HG03095 (cell line): ENCODE measurements at regions not wholly inside any gene's neighbourhood (a gene's known extent, or its start where the extent isn't known, plus 50 kb on each side); places are given as distances from the start of the nearest gene placed in this dataset.

Experiments used
- ATAC-seq: cut with Tn5 transposase; IDR thresholded peaks from one replicate; pipeline ENCODE4 v1.9.1; 2021; ENCODE audit warnings: moderate library complexity; ENCODE audit not compliant: unreplicated experiment

- no peak for ATAC-seq
These were observed 108.7 kb upstream of the OTX2 start for GRCh38 chr14:56918849-56919574.

GRCh38 chr14:56905282-56905681, 95.0 kb upstream of the OTX2 start:
- ATAC-seq, result no peak

GRCh38 chr14:56903304-56903969, 93.2 kb upstream of the OTX2 start:
- ATAC-seq, result no peak

GRCh38 chr14:56902385-56902784, 92.1 kb upstream of the OTX2 start:
- no peak for ATAC-seq

- ATAC-seq, result no peak
These were observed 90.4 kb upstream of the OTX2 start for GRCh38 chr14:56900726-56901125.

- ATAC-seq, result no peak
These were observed 89.5 kb upstream of the OTX2 start for GRCh38 chr14:56899829-56900228.

GRCh38 chr14:56896922-56897321, 86.6 kb upstream of the OTX2 start:
- ATAC-seq, result no peak

GRCh38 chr14:56896231-56896630, 86.0 kb upstream of the OTX2 start:
- no peak for ATAC-seq

GRCh38 chr14:56895154-56895553, 84.9 kb upstream of the OTX2 start:
- ATAC-seq, result no peak

GRCh38 chr14:56894591-56894991, 84.3 kb upstream of the OTX2 start:
- ATAC-seq, result no peak

- no peak for ATAC-seq
These were observed 82.7 kb upstream of the OTX2 start for GRCh38 chr14:56892959-56893358.

- ATAC-seq, result no peak
These were observed 80.9 kb upstream of the OTX2 start for GRCh38 chr14:56891226-56891625.

GRCh38 chr14:56889705-56890104, 79.4 kb upstream of the OTX2 start:
- ATAC-seq, result no peak

- ATAC-seq, result no peak
These were observed 78.0 kb upstream of the OTX2 start for GRCh38 chr14:56888274-56888673.

- no peak for ATAC-seq
These were observed 76.9 kb upstream of the OTX2 start for GRCh38 chr14:56887216-56887615.

- ATAC-seq, result no peak
These were observed 76.3 kb upstream of the OTX2 start for GRCh38 chr14:56886471-56887062.

GRCh38 chr14:56885825-56886224, 75.5 kb upstream of the OTX2 start:
- no peak for ATAC-seq

- no peak for ATAC-seq
These were observed 74.3 kb upstream of the OTX2 start for GRCh38 chr14:56884617-56885016.

- ATAC-seq, result no peak
These were observed 70.9 kb upstream of the OTX2 start for GRCh38 chr14:56881181-56881580.

- no peak for ATAC-seq
These were observed 68.5 kb upstream of the OTX2 start for GRCh38 chr14:56878766-56879165.

- no peak for ATAC-seq
These were observed 64.9 kb upstream of the OTX2 start for GRCh38 chr14:56875104-56875675.

- no peak for ATAC-seq
These were observed 64.1 kb upstream of the OTX2 start for GRCh38 chr14:56874375-56874774.
